C4-2B (cell line): ENCODE measurements at regions not wholly inside any gene's neighbourhood (a gene's known extent, or its start where the extent isn't known, plus 50 kb on each side); places are given as distances from the start of the nearest gene placed in this dataset.
A peak's percentile ranks its signal among the peaks of the same experiment; 100 is the strongest.

Source experiments
- CTCF ChIP-seq: fragments of 450-650 bp; conservative IDR thresholded peaks from 2 replicates; pipeline ENCODE4 v1.5.1; 2017; ENCODE audit warnings: mild to moderate bottlenecking
- ZFX ChIP-seq: fragments of 450-650 bp; IDR thresholded peaks from 2 replicates; pipeline ENCODE4 v1.6.1; 2017

GRCh38 chr3:40877631-40878463 lies 321.5 kb upstream of the CTNNB1 start:
- TF ChIP-seq CTCF (no peak), ZFX (peak; percentile 19; the same call in 1 of the 2 replicates)
